ENCODE measurements at regions not wholly inside any gene's neighbourhood (a gene's known extent, or its start where the extent isn't known, plus 50 kb on each side); places are given as distances from the start of the nearest gene placed in this dataset.

GRCh38 chr6:170082531-170083187 lies 208.2 kb downstream of the DLL1 start:
- BruUV-seq (replicated peaks), result no TSS peak
- no peaks in the 10 kb centered on the region for H3K27me3 ChIP-seq (replicated peaks; ENCODE audit: insufficient read depth, low read depth, low read length, poor library complexity)
- CTCF ChIA-PET, result no interaction called here

GRCh38 chr6:170082067-170082466 lies 208.8 kb downstream of the DLL1 start:
- Histone ChIP-seq H3K27me3 (replicated peaks; ENCODE audit: insufficient read depth, low read depth, low read length, poor library complexity) (no peaks in the 10 kb centered on the region), H3K9me3 (ENCODE audit: low read depth, low read length, poor library complexity, severe bottlenecking) (no peaks in the 10 kb centered on the region), H3K4me3 (ENCODE audit: low read depth, low read length, poor library complexity, severe bottlenecking) (no peak overlapping the region), H3K36me3 (ENCODE audit: insufficient read depth, low read length, poor library complexity, severe bottlenecking) (no peaks in the 10 kb centered on the region), H3K27ac (ENCODE audit: low read depth, low read length, poor library complexity, severe bottlenecking) (no peak overlapping the region), H3K4me1 (ENCODE audit: insufficient read depth, low read length, poor library complexity, severe bottlenecking) (no peaks in the 10 kb centered on the region)
- POLR2A ChIA-PET (ENCODE audit: low non-redundant PET), result no interaction called here
- BruUV-seq (replicated peaks), result no TSS peak
- CTCF ChIA-PET, result no interaction called here
- TF ChIP-seq CTCF (conservative IDR thresholded peaks at IDR 0.05; ENCODE audit: low read depth, low read length), result no peak
- TF ChIP-seq EZH2 (IDR thresholded peaks at IDR 0.05; ENCODE audit: borderline replicate concordance, low read depth, low read length, poor library complexity, severe bottlenecking), result no peak
- no peak for DNase-seq (ENCODE audit: low spot score)
- intact Hi-C loops (cut with micrococcal nuclease; ENCODE audit: unreplicated experiment), result no loop called here

More at GRCh38 chr6:170082531-170083187, 208.2 kb downstream of the DLL1 start:
- Histone ChIP-seq H3K9me3 (ENCODE audit: low read depth, low read length, poor library complexity, severe bottlenecking) (no peaks in the 10 kb centered on the region), H3K36me3 (ENCODE audit: insufficient read depth, low read length, poor library complexity, severe bottlenecking) (no peaks in the 10 kb centered on the region), H3K27ac (ENCODE audit: low read depth, low read length, poor library complexity, severe bottlenecking) (no peak overlapping the region), H3K4me1 (ENCODE audit: insufficient read depth, low read length, poor library complexity, severe bottlenecking) (no peaks in the 10 kb centered on the region), H3K4me3 (ENCODE audit: low read depth, low read length, poor library complexity, severe bottlenecking) (no peak overlapping the region)
- POLR2A ChIA-PET (ENCODE audit: low non-redundant PET), result no interaction called here
- DNase-seq (ENCODE audit: low spot score), result no peak
- intact Hi-C loops (cut with micrococcal nuclease; ENCODE audit: unreplicated experiment), result no loop called here
- TF ChIP-seq CTCF (conservative IDR thresholded peaks at IDR 0.05; ENCODE audit: low read depth, low read length) (no peak), EZH2 (IDR thresholded peaks at IDR 0.05; ENCODE audit: borderline replicate concordance, low read depth, low read length, poor library complexity, severe bottlenecking) (no peak)

GRCh38 chr6:170081556-170081955 lies 209.3 kb downstream of the DLL1 start:
- CTCF ChIA-PET, result no interaction called here
- no TSS peak for BruUV-seq (replicated peaks)

More at GRCh38 chr6:170081556-170081955, 209.3 kb downstream of the DLL1 start:
- H3K36me3 ChIP-seq (ENCODE audit: insufficient read depth, low read length, poor library complexity, severe bottlenecking), result no peaks in the 10 kb centered on the region
- POLR2A ChIA-PET (ENCODE audit: low non-redundant PET), result no interaction called here
- no peaks in the 10 kb centered on the region for H3K9me3 ChIP-seq (ENCODE audit: low read depth, low read length, poor library complexity, severe bottlenecking)
- no peak for DNase-seq (ENCODE audit: low spot score)
- no peak for TF ChIP-seq CTCF (conservative IDR thresholded peaks at IDR 0.05; ENCODE audit: low read depth, low read length)
- TF ChIP-seq EZH2 (IDR thresholded peaks at IDR 0.05; ENCODE audit: borderline replicate concordance, low read depth, low read length, poor library complexity, severe bottlenecking), result no peak
- H3K4me1 ChIP-seq (ENCODE audit: insufficient read depth, low read length, poor library complexity, severe bottlenecking), result no peaks in the 10 kb centered on the region
- H3K4me3 ChIP-seq (ENCODE audit: low read depth, low read length, poor library complexity, severe bottlenecking), result no peak overlapping the region
- no peak overlapping the region for H3K27ac ChIP-seq (ENCODE audit: low read depth, low read length, poor library complexity, severe bottlenecking)
- no peaks in the 10 kb centered on the region for H3K27me3 ChIP-seq (replicated peaks; ENCODE audit: insufficient read depth, low read depth, low read length, poor library complexity)
- intact Hi-C loops (cut with micrococcal nuclease; ENCODE audit: unreplicated experiment), result no loop called here
